PC-3 (cell line): ENCODE measurements at regions not wholly inside any gene's neighbourhood (a gene's known extent, or its start where the extent isn't known, plus 50 kb on each side); places are given as distances from the start of the nearest gene placed in this dataset.

Experiments used
- EZH2 ChIP-seq: fragments of 300-600 bp; sonication (generic); IDR thresholded peaks from one replicate; pipeline ENCODE4 v1.6.1; 2017; ENCODE audit warnings: antibody characterized with exemption, mild to moderate bottlenecking, low read length; ENCODE audit not compliant: unreplicated experiment
- EZH2phosphoT487 ChIP-seq: fragments of 300-600 bp; sonication (generic); IDR thresholded peaks from 2 replicates; pipeline ENCODE4 v1.6.1; 2018; ENCODE audit warnings: mild to moderate bottlenecking, antibody characterized with exemption, low read length, borderline replicate concordance
- TF ChIP-seq, protein P1 (sequence below): fragments of 300-600 bp; sonication (generic); conservative IDR thresholded peaks from 2 replicates; pipeline ENCODE4 v1.5.1; 2017; ENCODE audit warnings: antibody characterized with exemption, low read depth, mild to moderate bottlenecking, low read length

DNA sequence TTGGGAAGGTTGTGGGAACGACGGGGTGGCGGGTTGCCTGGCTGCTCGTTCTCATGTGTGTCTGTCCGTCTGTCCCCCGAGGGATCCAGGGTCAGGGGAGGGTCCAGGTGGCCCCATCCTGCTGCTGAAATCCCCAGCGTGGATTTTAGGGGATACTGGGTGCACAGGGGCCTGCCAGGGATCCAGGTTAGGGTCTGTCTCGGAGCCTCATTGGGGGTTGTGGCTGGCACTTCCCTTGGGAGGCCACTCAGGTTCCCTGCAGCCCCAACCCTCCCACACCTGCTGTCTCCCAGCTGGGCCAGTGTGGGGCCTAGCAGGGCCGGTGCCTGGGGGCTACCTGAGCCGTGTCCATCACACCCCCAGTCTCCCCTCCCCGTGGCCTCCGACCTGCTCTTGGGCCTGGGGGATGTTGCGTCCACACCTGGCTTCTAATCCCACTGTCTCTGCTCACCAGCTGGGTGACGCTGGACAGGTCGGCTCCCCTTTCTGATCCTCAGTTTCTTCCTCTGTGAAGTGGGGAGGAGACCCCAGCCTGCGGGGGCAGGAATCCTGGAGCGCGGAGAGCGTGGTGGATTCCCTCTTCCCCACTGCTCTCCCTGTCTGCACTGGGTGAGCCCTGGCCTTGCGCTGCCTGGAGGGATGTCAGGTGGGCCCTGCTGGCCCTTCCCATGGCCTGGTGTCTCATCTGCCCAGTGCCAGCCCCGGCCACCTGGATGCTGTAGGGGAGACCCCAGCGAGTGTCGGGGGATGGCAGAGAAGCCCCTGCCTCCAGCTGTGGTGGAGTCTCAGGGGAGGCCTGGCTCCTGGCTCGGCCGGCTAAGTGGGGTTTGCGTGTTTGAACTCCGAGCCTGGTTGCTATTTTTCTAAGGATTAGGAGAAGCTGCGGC is 81.6 kb downstream of the UNCX start:
- TF ChIP-seq, protein P1, sequence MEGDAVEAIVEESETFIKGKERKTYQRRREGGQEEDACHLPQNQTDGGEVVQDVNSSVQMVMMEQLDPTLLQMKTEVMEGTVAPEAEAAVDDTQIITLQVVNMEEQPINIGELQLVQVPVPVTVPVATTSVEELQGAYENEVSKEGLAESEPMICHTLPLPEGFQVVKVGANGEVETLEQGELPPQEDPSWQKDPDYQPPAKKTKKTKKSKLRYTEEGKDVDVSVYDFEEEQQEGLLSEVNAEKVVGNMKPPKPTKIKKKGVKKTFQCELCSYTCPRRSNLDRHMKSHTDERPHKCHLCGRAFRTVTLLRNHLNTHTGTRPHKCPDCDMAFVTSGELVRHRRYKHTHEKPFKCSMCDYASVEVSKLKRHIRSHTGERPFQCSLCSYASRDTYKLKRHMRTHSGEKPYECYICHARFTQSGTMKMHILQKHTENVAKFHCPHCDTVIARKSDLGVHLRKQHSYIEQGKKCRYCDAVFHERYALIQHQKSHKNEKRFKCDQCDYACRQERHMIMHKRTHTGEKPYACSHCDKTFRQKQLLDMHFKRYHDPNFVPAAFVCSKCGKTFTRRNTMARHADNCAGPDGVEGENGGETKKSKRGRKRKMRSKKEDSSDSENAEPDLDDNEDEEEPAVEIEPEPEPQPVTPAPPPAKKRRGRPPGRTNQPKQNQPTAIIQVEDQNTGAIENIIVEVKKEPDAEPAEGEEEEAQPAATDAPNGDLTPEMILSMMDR = no peak
- no peak for TF ChIP-seq EZH2
- no peak for TF ChIP-seq EZH2phosphoT487
